HUES48 (cell line): ENCODE measurements at regions not wholly inside any gene's neighbourhood (a gene's known extent, or its start where the extent isn't known, plus 50 kb on each side); places are given as distances from the start of the nearest gene placed in this dataset.
"Not testable (repeated sequence)": the region's sequence is repeated elsewhere in the genome, so short reads cannot be mapped to it uniquely, and the experiment has no call there.

Experiments
- H3K27ac ChIP-seq: one replicate; pipeline ENCODE4 v1.7.0; 2013; ENCODE audit warnings: low read depth, low read length, inconsistent platforms
- H3K27me3 ChIP-seq: 2 replicates; pipeline ENCODE4 v1.6.1; 2013; ENCODE audit warnings: mild to moderate bottlenecking, low read length; ENCODE audit not compliant: control insufficient read depth, insufficient read depth
- H3K36me3 ChIP-seq: 2 replicates; pipeline ENCODE4 v1.6.1; 2013; ENCODE audit warnings: low read length; ENCODE audit not compliant: control insufficient read depth, insufficient read depth
- H3K4me1 ChIP-seq: 2 replicates; pipeline ENCODE4 v1.6.1; 2013; ENCODE audit warnings: mild to moderate bottlenecking, low read length; ENCODE audit not compliant: control insufficient read depth, insufficient read depth
- H3K4me3 ChIP-seq: 2 replicates; pipeline ENCODE4 v1.5.1; 2013; ENCODE audit warnings: mild to moderate bottlenecking, low read depth, low read length
- H3K9ac ChIP-seq: 2 replicates; pipeline ENCODE4 v1.6.1; 2013; ENCODE audit warnings: mild to moderate bottlenecking, low read depth, low read length, moderate library complexity
- H3K9me3 ChIP-seq: 2 replicates; pipeline ENCODE4 v1.6.1; 2013; ENCODE audit warnings: low read length; ENCODE audit not compliant: control insufficient read depth, insufficient read depth

DNA sequence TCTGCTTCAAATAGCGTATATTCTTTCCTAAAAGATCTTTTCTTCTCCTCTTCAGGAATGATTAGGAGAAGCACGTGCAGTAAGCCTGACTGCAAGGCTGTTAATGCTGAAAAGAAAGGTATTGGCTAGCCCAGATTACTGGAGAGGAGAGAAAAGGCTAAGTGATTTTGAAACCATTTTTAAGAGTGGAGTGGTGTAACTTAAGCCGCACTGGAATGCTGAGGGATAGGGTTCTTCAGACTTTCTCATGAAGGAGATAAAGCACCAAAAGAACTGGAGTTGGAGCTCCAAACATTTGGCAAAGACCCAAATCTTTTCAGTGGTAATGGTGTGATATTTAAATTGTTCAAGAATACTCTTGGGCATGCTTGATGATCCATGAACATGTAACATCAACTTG is 388.3 kb downstream of the COG6 start:
- Histone ChIP-seq H3K9ac (no peak overlapping the region), H3K36me3 (no peaks in the 10 kb centered on the region), H3K4me1 (no peaks in the 10 kb centered on the region), H3K27ac (no peak overlapping the region), H3K9me3 (no peaks in the 10 kb centered on the region), H3K27me3 (no peaks in the 10 kb centered on the region), H3K4me3 (no peak overlapping the region)

- Histone ChIP-seq H3K36me3 (no peaks in the 10 kb centered on the region), H3K27ac (no peak overlapping the region), H3K27me3 (no peaks in the 10 kb centered on the region), H3K4me1 (no peaks in the 10 kb centered on the region), H3K9me3 (no peaks in the 10 kb centered on the region), H3K4me3 (no peak overlapping the region), H3K9ac (no peak overlapping the region)
These were observed 391.9 kb downstream of the COG6 start for GRCh38 chr13:40047322-40047771.

DNA sequence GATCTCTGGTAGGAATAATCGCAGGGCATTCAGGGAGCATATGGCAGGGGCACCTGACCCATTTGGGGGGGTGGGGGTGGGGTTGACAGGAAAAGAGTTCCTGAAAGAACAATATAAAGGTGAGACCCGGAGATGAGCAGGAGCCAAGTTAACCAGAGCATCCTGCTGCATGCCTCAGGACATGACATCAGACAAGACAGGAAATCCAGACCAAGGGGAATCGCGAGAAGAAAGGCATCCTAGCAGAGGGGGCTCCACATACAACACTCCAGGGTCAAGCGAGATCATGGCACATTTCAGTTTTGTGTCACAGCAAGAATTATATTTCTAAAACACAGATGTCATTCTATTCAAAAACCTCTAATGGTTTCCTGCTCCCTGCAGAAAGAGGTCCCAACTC is 393.1 kb downstream of the COG6 start:
- Histone ChIP-seq H3K36me3 (no peaks in the 10 kb centered on the region), H3K27ac (no peak overlapping the region), H3K9me3 (no peaks in the 10 kb centered on the region), H3K4me3 (no peak overlapping the region), H3K4me1 (no peaks in the 10 kb centered on the region), H3K27me3 (no peaks in the 10 kb centered on the region), H3K9ac (no peak overlapping the region)

DNA sequence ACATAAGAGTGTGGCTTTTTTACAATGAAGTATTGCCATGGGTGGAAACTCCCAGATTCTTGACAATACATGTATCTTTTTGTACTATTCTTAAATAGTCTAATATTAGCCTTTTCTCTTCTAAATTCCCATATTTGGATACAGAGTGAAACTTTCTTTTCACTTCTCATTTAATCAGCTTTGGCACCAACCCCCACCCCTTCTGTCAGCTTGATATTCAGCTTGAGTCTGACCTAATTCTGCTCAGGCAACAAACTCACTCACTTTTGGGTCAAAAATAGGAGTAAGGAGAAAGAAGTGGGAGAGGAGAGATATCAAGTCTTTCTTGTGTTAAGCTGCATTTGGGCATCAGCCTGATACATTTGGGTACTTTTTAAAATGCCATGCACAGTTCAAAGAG is 397.5 kb downstream of the COG6 start:
- Histone ChIP-seq H3K4me1 (no peaks in the 10 kb centered on the region), H3K27ac (no peak overlapping the region), H3K27me3 (no peaks in the 10 kb centered on the region), H3K9me3 (no peaks in the 10 kb centered on the region), H3K36me3 (no peaks in the 10 kb centered on the region), H3K4me3 (no peak overlapping the region), H3K9ac (no peak overlapping the region)

DNA sequence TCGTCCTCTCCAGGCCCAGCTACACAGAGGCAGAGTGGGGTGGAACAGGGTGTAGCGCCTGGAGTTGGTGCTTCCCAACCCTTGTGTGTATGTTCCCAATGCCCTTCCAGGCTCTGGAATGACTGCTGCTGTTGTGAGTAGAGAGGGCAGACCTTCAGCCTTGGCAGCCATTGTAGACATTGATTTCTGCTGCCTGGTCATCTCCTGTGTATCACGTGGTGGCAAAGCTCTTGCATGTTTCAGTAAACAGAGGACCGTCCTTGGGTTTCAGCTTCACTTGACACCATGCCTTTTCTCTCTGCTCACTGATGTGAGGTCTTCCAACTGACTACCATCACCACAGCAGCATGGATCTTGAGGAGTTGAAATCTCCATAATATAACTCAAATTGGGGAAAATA is 397.9 kb downstream of the COG6 start:
- H3K27me3 ChIP-seq = no peaks in the 10 kb centered on the region
- H3K9me3 ChIP-seq = no peaks in the 10 kb centered on the region
- H3K4me3 ChIP-seq = no peak overlapping the region
- H3K9ac ChIP-seq = no peak overlapping the region
- H3K27ac ChIP-seq = no peak overlapping the region
- H3K4me1 ChIP-seq = no peaks in the 10 kb centered on the region
- H3K36me3 ChIP-seq = no peaks in the 10 kb centered on the region

- not testable (repeated sequence) for H3K9me3 ChIP-seq, H3K27ac ChIP-seq, H3K4me1 ChIP-seq, H3K9ac ChIP-seq, H3K27me3 ChIP-seq, H3K4me3 ChIP-seq, H3K36me3 ChIP-seq
These were observed 399.0 kb downstream of the COG6 start for GRCh38 chr13:40054422-40054821.

GRCh38 chr13:40056898-40057619 is 401.6 kb downstream of the COG6 start:
- Histone ChIP-seq H3K4me1 (no peaks in the 10 kb centered on the region), H3K4me3 (no peak overlapping the region), H3K36me3 (no peaks in the 10 kb centered on the region), H3K27ac (no peak overlapping the region), H3K27me3 (no peaks in the 10 kb centered on the region), H3K9ac (no peak overlapping the region), H3K9me3 (no peaks in the 10 kb centered on the region)

DNA sequence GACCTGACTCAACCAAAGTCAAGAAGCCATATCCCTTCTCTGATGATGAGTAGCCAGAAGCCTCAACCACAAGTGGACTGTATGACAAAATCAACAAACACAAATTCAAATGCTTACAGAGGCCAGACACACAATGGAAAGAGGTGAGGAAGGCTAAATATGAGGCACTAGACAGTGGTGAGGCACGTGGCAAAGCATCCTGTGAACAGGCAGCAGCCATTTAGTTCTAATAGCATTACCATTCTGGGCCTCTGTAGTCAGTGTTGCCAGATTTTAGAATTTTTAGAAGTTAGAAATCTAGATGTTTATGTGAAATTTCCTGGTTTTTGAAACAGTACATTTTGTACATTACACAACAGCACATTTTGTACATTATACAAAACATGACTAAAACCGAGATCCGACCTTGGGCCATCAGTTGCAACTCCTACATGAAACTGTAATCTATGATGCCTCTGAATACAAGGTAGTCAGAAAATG is 403.3 kb downstream of the COG6 start:
- H3K4me3 ChIP-seq = no peak overlapping the region
- H3K9ac ChIP-seq = no peak overlapping the region
- no peaks in the 10 kb centered on the region for H3K27me3 ChIP-seq
- no peaks in the 10 kb centered on the region for H3K9me3 ChIP-seq
- no peaks in the 10 kb centered on the region for H3K4me1 ChIP-seq
- H3K27ac ChIP-seq = no peak overlapping the region
- H3K36me3 ChIP-seq = no peaks in the 10 kb centered on the region

DNA sequence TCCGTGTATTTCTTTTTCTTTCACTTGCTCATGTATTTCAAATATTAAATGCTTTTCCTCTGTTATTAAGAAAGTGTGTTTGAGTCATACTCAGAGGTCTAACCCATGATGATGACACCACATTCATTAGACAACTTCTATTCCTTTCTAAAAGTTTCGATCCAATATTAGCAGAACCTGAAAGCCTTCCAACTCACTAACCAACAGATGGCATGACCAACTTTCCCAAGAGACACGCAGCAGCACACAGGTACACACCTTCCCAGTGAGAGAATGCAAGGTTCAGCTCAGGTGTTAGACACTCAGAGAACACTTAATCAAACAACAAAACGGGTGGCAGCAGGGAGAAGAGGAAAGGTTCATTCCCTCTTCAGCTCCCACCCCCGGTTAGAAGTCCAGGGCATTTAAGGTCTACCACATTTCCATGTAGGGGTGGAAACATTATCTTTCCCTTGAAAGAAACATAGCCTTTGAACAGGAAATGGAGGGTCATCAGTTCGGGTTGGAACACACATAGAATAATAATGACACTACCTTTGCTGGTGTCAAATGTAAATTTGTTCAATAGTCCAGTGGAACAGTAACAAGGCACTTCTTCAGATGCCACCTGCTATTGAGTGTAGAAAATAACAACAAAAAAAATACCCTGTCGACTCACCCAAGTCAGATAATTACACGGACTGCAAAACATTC is 404.2 kb downstream of the COG6 start:
- H3K4me3 ChIP-seq = no peak overlapping the region
- H3K9ac ChIP-seq = no peak overlapping the region
- H3K36me3 ChIP-seq = no peaks in the 10 kb centered on the region
- H3K27ac ChIP-seq = no peak overlapping the region
- no peaks in the 10 kb centered on the region for H3K4me1 ChIP-seq
- no peaks in the 10 kb centered on the region for H3K9me3 ChIP-seq
- H3K27me3 ChIP-seq = no peaks in the 10 kb centered on the region

DNA sequence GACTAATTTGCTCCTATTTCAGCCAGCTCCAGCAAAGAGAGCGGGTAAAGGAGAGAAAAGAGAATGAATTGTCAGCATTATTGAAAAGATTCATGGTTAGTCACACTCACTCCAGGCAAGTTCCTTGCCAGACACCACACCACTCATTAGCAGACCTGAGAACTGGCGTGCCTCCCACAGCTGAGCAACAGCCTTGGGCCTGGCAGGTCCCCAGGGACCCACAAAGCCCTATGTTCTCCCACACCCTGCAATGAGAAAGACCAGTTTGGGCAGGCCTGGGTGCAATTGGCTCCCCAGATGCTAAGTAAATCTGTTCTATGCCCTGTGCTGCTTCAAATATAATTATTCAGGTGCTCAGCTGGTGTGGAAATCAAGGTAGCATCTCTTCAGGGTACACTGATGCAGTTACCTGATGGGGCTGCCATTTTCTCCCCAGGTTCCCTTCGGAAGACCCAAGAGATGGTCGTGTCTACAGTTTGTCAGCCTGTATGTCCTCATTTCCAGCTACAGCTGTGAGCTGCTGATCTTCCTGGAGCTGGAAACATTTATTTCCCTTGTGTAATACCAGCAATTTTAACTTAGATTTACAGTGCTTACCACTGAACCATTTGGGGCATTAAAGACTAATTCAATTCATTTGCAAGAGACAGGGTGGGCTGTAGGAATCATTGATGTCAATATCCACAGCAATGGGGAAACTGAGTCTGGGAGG is 405.0 kb downstream of the COG6 start:
- no peak overlapping the region for H3K9ac ChIP-seq
- no peaks in the 10 kb centered on the region for H3K27me3 ChIP-seq
- no peaks in the 10 kb centered on the region for H3K9me3 ChIP-seq
- H3K27ac ChIP-seq = no peak overlapping the region
- H3K4me3 ChIP-seq = no peak overlapping the region
- H3K4me1 ChIP-seq = no peaks in the 10 kb centered on the region
- H3K36me3 ChIP-seq = no peaks in the 10 kb centered on the region
